Activated CD4-positive, alpha-beta memory T cell treated with anti-CD3 and anti-CD28 coated beads for 36 hours (primary cell): ENCODE measurements at regions not wholly inside any gene's neighbourhood (a gene's known extent, or its start where the extent isn't known, plus 50 kb on each side); places are given as distances from the start of the nearest gene placed in this dataset.
"Not testable (repeated sequence)": the region's sequence is repeated elsewhere in the genome, so short reads cannot be mapped to it uniquely, and the experiment has no call there.

Source experiments
- CTCF ChIA-PET: fragments of 350-600 bp; sonication (Branson Sonifier 250); formaldehyde crosslinking; loops from one replicate; lab custom pipeline; 2021; ENCODE audit warnings: antibody characterized with exemption, inconsistent platforms; lab: Charles Lee
- POLR2A ChIA-PET: fragments of 350-600 bp; sonication (Branson Sonifier 250); formaldehyde crosslinking; loops from one replicate; lab custom pipeline; 2021; ENCODE audit warnings: antibody characterized with exemption; lab: Charles Lee
- DNase-seq: peaks from one replicate; pipeline ENCODE4 v3.0.0-alpha.2; 2020
- H3K27ac Mint-ChIP-seq: one replicate; pipeline ENCODE4 v1.8.0; 2021; ENCODE audit warnings: mixed read lengths
- H3K27me3 Mint-ChIP-seq: one replicate; pipeline ENCODE4 v1.8.0; 2021; ENCODE audit warnings: mixed read lengths
- H3K36me3 Mint-ChIP-seq: one replicate; pipeline ENCODE4 v1.8.0; 2021; ENCODE audit warnings: mixed read lengths
- H3K4me1 Mint-ChIP-seq: one replicate; pipeline ENCODE4 v1.8.0; 2021; ENCODE audit warnings: low read depth, mixed read lengths
- H3K4me3 Mint-ChIP-seq: one replicate; pipeline ENCODE4 v1.8.0; 2021; ENCODE audit warnings: mild to moderate bottlenecking, mixed read lengths
- H3K9me3 Mint-ChIP-seq: one replicate; pipeline ENCODE4 v1.8.0; 2021; ENCODE audit warnings: mixed read lengths
- intact Hi-C: fragments of 100-400 bp; cut with micrococcal nuclease; formaldehyde crosslinking; loops from one replicate; pipeline ENCODE4 v1.15.1; 2023

- POLR2A ChIA-PET = no interaction called here
- Mint-ChIP-seq H3K36me3 (peaks cover 3% of the 10 kb centered on the region), H3K9me3 (peaks cover 9% of the 10 kb centered on the region), H3K4me3 (no peak overlapping the region), H3K27me3 (peaks cover 8% of the 10 kb centered on the region), H3K27ac (no peak overlapping the region), H3K4me1 (no peaks in the 10 kb centered on the region)
- intact Hi-C loops = no loop called here
- DNase-seq = no peak
- CTCF ChIA-PET = no interaction called here
Measured at GRCh38 chr1:229710746-229711145, 84.7 kb downstream of the URB2 start.

- H3K27ac Mint-ChIP-seq = no peak overlapping the region
- CTCF ChIA-PET = interaction anchor here (1.0 to 3.1 kb wide), 8 partner anchors 23 to 598 kb away, joined by 3 to 15 read pairs (median 6); no protein-coding TSS in a partner anchor
- POLR2A ChIA-PET = no interaction called here
- H3K9me3 Mint-ChIP-seq = no peaks in the 10 kb centered on the region
- H3K4me3 Mint-ChIP-seq = no peak overlapping the region
- H3K36me3 Mint-ChIP-seq = no peaks in the 10 kb centered on the region
- H3K27me3 Mint-ChIP-seq = no peaks in the 10 kb centered on the region
- intact Hi-C loops = loop anchor here (2.0 kb wide), 1 partner anchor 452 kb away; no protein-coding TSS in a partner anchor
- H3K4me1 Mint-ChIP-seq = no peaks in the 10 kb centered on the region
- no peak for DNase-seq
Measured at GRCh38 chr1:229714306-229714705, 88.3 kb downstream of the URB2 start.

GRCh38 chr1:229714964-229715603, 89.0 kb downstream of the URB2 start:
- no peaks in the 10 kb centered on the region for H3K36me3 Mint-ChIP-seq
- CTCF ChIA-PET = interaction anchor here (0.6 to 3.1 kb wide), 9 partner anchors 16 to 595 kb away, joined by 3 to 15 read pairs (median 6); no protein-coding TSS in a partner anchor
- peaks cover under 1% of the 10 kb centered on the region for H3K27me3 Mint-ChIP-seq
- no peak overlapping the region for H3K27ac Mint-ChIP-seq
- peak; percentile 71 for DNase-seq
- H3K9me3 Mint-ChIP-seq = no peaks in the 10 kb centered on the region
- POLR2A ChIA-PET = interaction anchor here (0.6 kb wide), 1 partner anchor 418 kb away, joined by 3 read pairs; no protein-coding TSS in a partner anchor
- no peaks in the 10 kb centered on the region for H3K4me1 Mint-ChIP-seq
- no peak overlapping the region for H3K4me3 Mint-ChIP-seq
- intact Hi-C loops = loop anchor here (1.0 to 2.0 kb wide), 2 partner anchors 452 to 595 kb away; no protein-coding TSS in a partner anchor

DNA sequence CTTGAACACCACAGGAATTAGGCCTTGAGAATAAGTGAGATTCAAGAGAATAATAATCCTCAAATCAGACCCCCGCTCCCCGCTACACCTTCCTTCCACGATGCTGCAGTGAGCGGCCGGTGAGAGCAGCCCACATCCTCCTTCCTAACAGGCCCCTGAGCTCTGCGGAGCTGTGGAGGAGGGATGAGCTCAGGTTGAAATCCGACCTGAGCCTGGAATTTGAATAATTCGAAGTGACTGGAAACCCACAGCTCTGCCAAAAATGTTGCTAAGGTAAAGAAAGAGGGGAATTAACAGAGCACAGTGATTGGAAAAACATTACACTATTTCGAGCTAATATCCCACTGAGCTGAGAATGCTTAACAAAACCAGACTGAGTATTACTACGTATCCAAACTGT, 90.0 kb downstream of the URB2 start:
- intact Hi-C loops = no loop called here
- ChIA-PET CTCF (interaction anchor here (0.7 to 3.1 kb wide), 9 partner anchors 15 to 594 kb away, joined by 3 to 15 read pairs (median 5); no protein-coding TSS in a partner anchor), POLR2A (no interaction called here)
- H3K4me3 Mint-ChIP-seq = no peak overlapping the region
- H3K27ac Mint-ChIP-seq = no peak overlapping the region
- peaks cover 4% of the 10 kb centered on the region for H3K27me3 Mint-ChIP-seq
- no peaks in the 10 kb centered on the region for H3K4me1 Mint-ChIP-seq
- H3K9me3 Mint-ChIP-seq = no peaks in the 10 kb centered on the region
- no peaks in the 10 kb centered on the region for H3K36me3 Mint-ChIP-seq
- DNase-seq = no peak

- H3K27ac Mint-ChIP-seq = no peak overlapping the region
- H3K27me3 Mint-ChIP-seq = peaks cover 8% of the 10 kb centered on the region
- H3K36me3 Mint-ChIP-seq = no peaks in the 10 kb centered on the region
- no peaks in the 10 kb centered on the region for H3K4me1 Mint-ChIP-seq
- H3K9me3 Mint-ChIP-seq = no peaks in the 10 kb centered on the region
- intact Hi-C loops = no loop called here
- POLR2A ChIA-PET = no interaction called here
- no peak for DNase-seq
- CTCF ChIA-PET = interaction anchor here (0.6 to 3.1 kb wide), 6 partner anchors 15 to 1223 kb away, joined by 3 to 15 read pairs (median 4); no protein-coding TSS in a partner anchor
- no peak overlapping the region for H3K4me3 Mint-ChIP-seq
Measured at GRCh38 chr1:229716704-229717103, 90.7 kb downstream of the URB2 start.

- Mint-ChIP-seq H3K9me3 (no peaks in the 10 kb centered on the region), H3K27ac (no peak overlapping the region), H3K4me1 (no peaks in the 10 kb centered on the region), H3K4me3 (no peak overlapping the region), H3K27me3 (peaks cover 10% of the 10 kb centered on the region), H3K36me3 (no peaks in the 10 kb centered on the region)
- ChIA-PET POLR2A (no interaction called here), CTCF (interaction anchor here (1.0 kb wide), 1 partner anchor 57 kb away, joined by 3 read pairs; no protein-coding TSS in a partner anchor)
- intact Hi-C loops = no loop called here
- DNase-seq = no peak
Measured at GRCh38 chr1:229717786-229718576, 91.9 kb downstream of the URB2 start.

DNA sequence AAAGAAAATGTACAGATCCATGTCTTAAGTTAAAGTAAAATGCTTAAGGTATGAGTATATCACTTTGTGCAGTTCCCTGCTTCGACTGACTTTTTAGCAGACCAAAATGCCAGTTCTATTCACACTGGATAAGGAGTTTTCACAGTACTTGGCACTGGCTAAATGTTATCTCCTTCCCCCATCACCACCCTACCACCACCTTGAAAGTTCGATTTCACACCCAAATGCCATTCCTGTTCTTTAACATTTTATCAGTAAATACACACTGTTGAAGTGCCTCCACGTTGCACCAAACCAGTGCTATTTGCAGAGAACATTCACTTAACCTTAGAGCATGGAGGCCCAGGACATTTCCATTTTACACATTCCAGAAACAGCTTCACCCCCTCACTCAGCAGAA, 100.0 kb downstream of the URB2 start:
- Mint-ChIP-seq H3K27ac (no peak overlapping the region), H3K9me3 (no peaks in the 10 kb centered on the region), H3K27me3 (peaks cover 16% of the 10 kb centered on the region), H3K4me1 (no peaks in the 10 kb centered on the region), H3K4me3 (no peak overlapping the region), H3K36me3 (no peaks in the 10 kb centered on the region)
- POLR2A ChIA-PET = interaction anchor here (1.1 kb wide), 1 partner anchor 33 kb away, joined by 3 read pairs; no protein-coding TSS in a partner anchor
- intact Hi-C loops = no loop called here
- CTCF ChIA-PET = no interaction called here
- no peak for DNase-seq

DNA sequence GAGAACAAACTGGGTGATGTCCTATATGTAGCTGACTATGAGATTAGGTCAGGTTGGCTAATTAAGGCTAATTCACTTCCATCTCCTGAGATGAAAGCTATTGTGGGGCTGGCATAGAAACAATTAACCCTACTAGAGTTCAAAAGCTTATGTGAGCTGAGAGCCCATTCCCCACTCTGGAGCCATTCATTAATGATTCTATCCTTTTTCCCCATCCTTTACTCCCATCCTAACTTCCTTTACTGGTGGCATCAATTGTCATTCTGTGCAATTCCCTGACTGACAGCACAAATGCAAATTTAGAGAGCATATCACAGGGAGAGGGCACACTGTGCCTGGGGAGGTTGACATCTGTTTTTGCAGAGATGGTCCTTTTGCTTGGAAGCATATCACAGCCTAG, 103.9 kb downstream of the URB2 start:
- ChIA-PET POLR2A (no interaction called here), CTCF (no interaction called here)
- Mint-ChIP-seq H3K27me3 (peaks cover 15% of the 10 kb centered on the region), H3K4me3 (no peak overlapping the region), H3K36me3 (no peaks in the 10 kb centered on the region), H3K4me1 (no peaks in the 10 kb centered on the region), H3K27ac (no peak overlapping the region), H3K9me3 (no peaks in the 10 kb centered on the region)
- intact Hi-C loops = no loop called here
- no peak for DNase-seq

DNA sequence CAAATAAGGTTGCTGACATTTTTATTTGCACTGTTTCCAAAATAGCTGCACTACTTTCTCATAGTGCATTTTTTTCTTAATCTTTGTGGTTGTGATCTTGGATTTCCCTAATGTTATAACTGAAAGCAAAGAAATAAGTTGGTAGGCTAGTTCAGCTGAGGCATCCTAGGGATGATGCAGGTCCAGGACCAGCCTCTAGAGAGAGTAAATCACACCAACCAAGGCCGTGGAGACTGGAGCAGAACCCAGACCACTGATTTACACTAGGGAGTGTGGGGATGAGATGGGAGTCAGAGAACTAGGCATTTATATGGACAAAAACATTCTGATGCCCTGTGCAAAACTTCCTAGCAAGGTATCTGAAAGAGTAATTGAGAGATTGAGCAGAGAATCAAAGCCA, 104.5 kb downstream of the URB2 start:
- no peak overlapping the region for H3K4me3 Mint-ChIP-seq
- intact Hi-C loops = no loop called here
- H3K36me3 Mint-ChIP-seq = no peaks in the 10 kb centered on the region
- peaks cover 15% of the 10 kb centered on the region for H3K27me3 Mint-ChIP-seq
- H3K4me1 Mint-ChIP-seq = no peaks in the 10 kb centered on the region
- no peaks in the 10 kb centered on the region for H3K9me3 Mint-ChIP-seq
- POLR2A ChIA-PET = no interaction called here
- H3K27ac Mint-ChIP-seq = no peak overlapping the region
- no peak for DNase-seq
- CTCF ChIA-PET = no interaction called here

DNA sequence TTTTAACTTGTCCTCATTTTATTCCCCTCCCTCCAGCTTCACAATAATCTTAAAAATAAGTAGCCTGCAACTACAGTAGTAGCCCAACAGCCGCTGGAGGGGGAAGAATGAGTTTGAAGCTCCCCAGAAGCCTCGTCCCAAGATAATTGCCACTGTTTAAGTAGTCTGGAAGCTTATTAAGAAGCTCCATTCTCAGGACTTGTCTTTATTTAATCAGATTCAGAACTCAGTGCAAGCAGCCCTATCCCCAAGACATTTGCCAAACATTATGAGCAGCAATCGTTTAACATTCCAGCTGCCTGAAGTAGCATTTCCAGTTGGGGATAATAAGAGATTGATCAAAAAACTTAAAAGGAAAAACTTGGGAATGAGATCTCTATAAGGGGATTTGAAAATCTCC, 106.0 kb downstream of the URB2 start:
- peaks cover 2% of the 10 kb centered on the region for H3K36me3 Mint-ChIP-seq
- intact Hi-C loops = no loop called here
- no peaks in the 10 kb centered on the region for H3K4me1 Mint-ChIP-seq
- H3K9me3 Mint-ChIP-seq = peaks cover 14% of the 10 kb centered on the region
- no peak for DNase-seq
- no peak overlapping the region for H3K27ac Mint-ChIP-seq
- no peak overlapping the region for H3K4me3 Mint-ChIP-seq
- POLR2A ChIA-PET = no interaction called here
- CTCF ChIA-PET = no interaction called here
- H3K27me3 Mint-ChIP-seq = peaks cover 15% of the 10 kb centered on the region

DNA sequence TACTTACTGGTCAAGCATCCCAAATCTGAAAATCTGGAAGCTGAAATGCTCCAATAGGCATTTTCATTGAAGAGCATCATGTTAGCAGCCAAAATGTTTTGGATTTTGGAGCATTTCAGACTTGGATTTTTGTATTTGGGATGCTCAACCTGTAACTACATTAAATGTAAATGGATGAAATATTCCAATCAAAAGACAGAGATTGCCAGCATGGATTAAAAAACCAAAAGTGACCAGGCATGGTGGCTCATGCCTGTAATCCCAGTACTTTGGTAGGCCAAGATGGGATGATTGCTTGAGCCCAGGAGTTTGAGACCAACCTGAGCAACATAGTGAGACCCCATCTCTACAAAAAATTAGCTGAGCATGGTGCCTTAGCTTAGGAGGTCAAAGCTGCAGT, 110.3 kb downstream of the URB2 start:
- no peak for DNase-seq
- peaks cover 27% of the 10 kb centered on the region for H3K9me3 Mint-ChIP-seq
- H3K27me3 Mint-ChIP-seq = peaks cover 5% of the 10 kb centered on the region
- no peak overlapping the region for H3K27ac Mint-ChIP-seq
- ChIA-PET POLR2A (no interaction called here), CTCF (no interaction called here)
- H3K36me3 Mint-ChIP-seq = peaks cover 7% of the 10 kb centered on the region
- intact Hi-C loops = no loop called here
- H3K4me1 Mint-ChIP-seq = peaks cover 17% of the 10 kb centered on the region
- H3K4me3 Mint-ChIP-seq = no peak overlapping the region

DNA sequence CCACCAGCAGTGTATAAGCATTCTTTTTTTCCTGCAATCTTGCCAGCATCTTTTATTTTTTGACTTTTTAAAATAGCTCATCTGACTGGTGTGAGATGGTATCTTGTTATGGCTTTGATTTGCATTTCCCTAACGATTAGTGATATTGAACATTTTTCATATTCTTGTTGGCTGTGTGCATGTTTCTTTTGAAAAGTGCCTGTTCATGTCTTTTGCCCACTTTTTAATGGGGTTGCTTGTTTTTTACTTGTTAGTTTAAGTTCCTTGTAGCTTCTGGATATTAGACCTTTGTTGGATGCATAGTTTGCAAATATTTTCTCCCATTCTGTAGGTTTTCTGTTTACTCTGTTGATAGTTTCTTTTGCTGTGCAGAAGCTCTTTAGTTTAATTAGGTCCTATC, 116.6 kb downstream of the URB2 start:
- H3K36me3 Mint-ChIP-seq, CTCF ChIA-PET, POLR2A ChIA-PET, H3K27ac Mint-ChIP-seq, intact Hi-C loops, DNase-seq, H3K4me3 Mint-ChIP-seq: not testable (repeated sequence)
- H3K9me3 Mint-ChIP-seq = peaks cover 28% of the 10 kb centered on the region
- peaks cover 17% of the 10 kb centered on the region for H3K4me1 Mint-ChIP-seq
- peaks cover 22% of the 10 kb centered on the region for H3K27me3 Mint-ChIP-seq
